RWPE2 (cell line): ENCODE measurements at regions not wholly inside any gene's neighbourhood (a gene's known extent, or its start where the extent isn't known, plus 50 kb on each side); places are given as distances from the start of the nearest gene placed in this dataset.

Source experiments
- ATAC-seq: fragments of 200-7000 bp; cut with Tn5 transposase; 3 replicates; pipeline ENCODE4 v1.9.1; 2021; ENCODE audit warnings: low read depth
- DNase-seq: peaks from one replicate; pipeline ENCODE4 v3.0.0-alpha.2; 2020; ENCODE audit warnings: low spot score
- H3K27ac ChIP-seq: fragments of 450-650 bp; 2 replicates; pipeline ENCODE4 v1.5.1; 2017; ENCODE audit warnings: mild to moderate bottlenecking; ENCODE audit not compliant: poor library complexity, severe bottlenecking
- H3K27me3 ChIP-seq: fragments of 250-450 bp; sonication (Bioruptor Pico); 2 replicates; pipeline ENCODE4 v1.5.1; 2021; ENCODE audit warnings: mild to moderate bottlenecking, moderate library complexity; ENCODE audit not compliant: insufficient read depth, poor library complexity, severe bottlenecking
- H3K36me3 ChIP-seq: fragments of 250-450 bp; sonication (Bioruptor Pico); 2 replicates; pipeline ENCODE4 v1.5.1; 2020; ENCODE audit warnings: low read depth, mild to moderate bottlenecking, moderate library complexity
- H3K4me1 ChIP-seq: fragments of 250-450 bp; sonication (Bioruptor Pico); 2 replicates; pipeline ENCODE4 v1.5.1; 2021; ENCODE audit warnings: mild to moderate bottlenecking, moderate library complexity; ENCODE audit not compliant: insufficient read depth, poor library complexity, severe bottlenecking
- H3K4me3 ChIP-seq: fragments of 250-450 bp; sonication (Bioruptor Pico); 2 replicates; pipeline ENCODE4 v1.5.1; 2021; ENCODE audit warnings: mild to moderate bottlenecking, moderate library complexity; ENCODE audit not compliant: severe bottlenecking
- H3K9me3 ChIP-seq: fragments of 250-450 bp; sonication (Bioruptor Pico); 2 replicates; pipeline ENCODE4 v1.5.1; 2021; ENCODE audit warnings: mild to moderate bottlenecking, moderate library complexity; ENCODE audit not compliant: severe bottlenecking
- TF ChIP-seq, protein P1 (sequence below): fragments of 450-650 bp; IDR thresholded peaks from one replicate; pipeline ENCODE4 v1.5.1; 2017; ENCODE audit warnings: mild to moderate bottlenecking, moderate library complexity; ENCODE audit not compliant: poor library complexity, severe bottlenecking

DNA sequence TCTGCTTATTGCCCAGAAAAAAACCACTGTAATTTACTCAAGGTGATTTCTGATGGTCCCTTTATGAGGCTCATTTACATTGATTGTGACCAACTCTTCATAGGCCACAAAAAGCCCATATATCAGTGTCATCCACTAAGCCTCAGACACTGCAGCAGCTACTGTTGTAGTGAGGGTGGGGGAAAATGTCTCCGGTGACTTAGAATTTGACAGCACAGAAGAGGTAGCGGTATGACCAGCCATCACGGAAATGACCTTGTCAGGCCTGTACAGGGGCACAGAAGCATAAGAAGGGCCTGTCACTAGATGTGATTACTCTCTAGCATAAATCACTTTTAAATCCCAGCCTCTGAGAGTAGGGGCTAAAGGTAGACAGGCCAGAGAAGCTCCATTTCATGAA is 190.3 kb downstream of the PAX3 start:
- DNase-seq (no peak), ATAC-seq (no peak)
- Histone ChIP-seq H3K36me3 (no peaks in the 10 kb centered on the region), H3K4me1 (no peaks in the 10 kb centered on the region), H3K27ac (no peak overlapping the region), H3K27me3 (peaks cover 19% of the 10 kb centered on the region), H3K9me3 (no peaks in the 10 kb centered on the region), H3K4me3 (no peak overlapping the region)
- TF ChIP-seq, protein P1, sequence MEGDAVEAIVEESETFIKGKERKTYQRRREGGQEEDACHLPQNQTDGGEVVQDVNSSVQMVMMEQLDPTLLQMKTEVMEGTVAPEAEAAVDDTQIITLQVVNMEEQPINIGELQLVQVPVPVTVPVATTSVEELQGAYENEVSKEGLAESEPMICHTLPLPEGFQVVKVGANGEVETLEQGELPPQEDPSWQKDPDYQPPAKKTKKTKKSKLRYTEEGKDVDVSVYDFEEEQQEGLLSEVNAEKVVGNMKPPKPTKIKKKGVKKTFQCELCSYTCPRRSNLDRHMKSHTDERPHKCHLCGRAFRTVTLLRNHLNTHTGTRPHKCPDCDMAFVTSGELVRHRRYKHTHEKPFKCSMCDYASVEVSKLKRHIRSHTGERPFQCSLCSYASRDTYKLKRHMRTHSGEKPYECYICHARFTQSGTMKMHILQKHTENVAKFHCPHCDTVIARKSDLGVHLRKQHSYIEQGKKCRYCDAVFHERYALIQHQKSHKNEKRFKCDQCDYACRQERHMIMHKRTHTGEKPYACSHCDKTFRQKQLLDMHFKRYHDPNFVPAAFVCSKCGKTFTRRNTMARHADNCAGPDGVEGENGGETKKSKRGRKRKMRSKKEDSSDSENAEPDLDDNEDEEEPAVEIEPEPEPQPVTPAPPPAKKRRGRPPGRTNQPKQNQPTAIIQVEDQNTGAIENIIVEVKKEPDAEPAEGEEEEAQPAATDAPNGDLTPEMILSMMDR: no peak

DNA sequence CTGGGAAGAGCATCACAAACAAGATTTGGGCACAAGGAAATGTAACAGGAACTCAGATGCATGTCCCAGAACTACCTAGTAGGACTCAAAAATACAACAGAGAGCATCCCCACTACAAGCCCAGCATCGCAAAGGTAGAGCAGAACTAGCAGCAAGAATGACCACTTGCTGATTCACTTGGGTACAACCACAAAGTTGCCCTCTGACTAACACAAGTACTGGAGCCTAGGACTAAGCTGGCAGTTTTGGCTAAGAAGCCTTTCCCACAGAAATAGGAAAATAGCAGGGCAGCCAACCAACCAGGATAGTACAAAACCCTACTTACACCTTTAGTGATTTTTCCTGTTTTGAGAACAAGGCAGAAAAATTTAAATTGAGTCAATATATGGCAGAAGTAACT is 193.8 kb downstream of the PAX3 start:
- Histone ChIP-seq H3K9me3 (no peaks in the 10 kb centered on the region), H3K27ac (no peak overlapping the region), H3K36me3 (no peaks in the 10 kb centered on the region), H3K4me3 (no peak overlapping the region), H3K4me1 (no peaks in the 10 kb centered on the region), H3K27me3 (peaks cover 31% of the 10 kb centered on the region)
- TF ChIP-seq, protein P1: no peak
- ATAC-seq (no peak), DNase-seq (no peak)

DNA sequence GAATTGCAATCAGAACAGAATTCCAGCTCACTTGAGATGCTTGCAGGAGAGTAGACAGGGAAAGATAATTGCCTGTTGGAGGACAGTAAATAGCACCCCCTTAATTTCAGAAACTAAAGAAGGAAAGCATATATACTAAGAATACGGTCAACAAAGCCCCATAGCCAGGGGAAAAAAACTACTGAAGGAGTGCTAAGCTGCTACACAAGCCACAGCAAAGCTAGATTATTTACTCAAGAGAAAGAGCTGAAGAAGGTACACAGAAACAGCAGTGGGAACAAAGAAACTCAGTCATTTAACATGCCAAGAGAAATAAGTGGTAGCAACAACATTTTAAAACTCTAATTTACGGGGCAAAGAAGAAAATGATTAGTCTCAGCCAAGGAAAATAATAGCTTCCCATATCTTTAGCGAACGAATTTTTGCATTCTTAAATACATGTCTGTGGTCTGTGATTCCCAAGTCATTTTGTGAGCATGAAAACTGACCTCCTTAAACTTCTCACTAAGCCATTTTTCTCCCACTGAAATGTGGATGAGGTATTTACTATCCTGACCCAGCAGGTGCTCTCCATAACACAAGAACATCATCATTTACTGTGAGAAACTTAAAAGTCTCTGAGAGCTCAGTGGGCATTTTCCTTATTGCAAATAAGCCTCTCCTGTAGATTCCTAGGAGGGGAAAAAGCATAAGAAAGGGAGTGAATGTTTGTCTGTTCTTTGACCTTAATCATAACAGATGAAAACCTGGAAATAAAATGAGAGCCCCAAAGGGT is 196.0 kb downstream of the PAX3 start:
- DNase-seq (no peak), ATAC-seq (no peak)
- H3K36me3 ChIP-seq: no peaks in the 10 kb centered on the region
- H3K4me1 ChIP-seq: no peaks in the 10 kb centered on the region
- H3K27me3 ChIP-seq: peaks cover 43% of the 10 kb centered on the region
- H3K4me3 ChIP-seq: no peak overlapping the region
- no peaks in the 10 kb centered on the region for H3K9me3 ChIP-seq
- TF ChIP-seq, protein P1: no peak
- no peak overlapping the region for H3K27ac ChIP-seq

DNA sequence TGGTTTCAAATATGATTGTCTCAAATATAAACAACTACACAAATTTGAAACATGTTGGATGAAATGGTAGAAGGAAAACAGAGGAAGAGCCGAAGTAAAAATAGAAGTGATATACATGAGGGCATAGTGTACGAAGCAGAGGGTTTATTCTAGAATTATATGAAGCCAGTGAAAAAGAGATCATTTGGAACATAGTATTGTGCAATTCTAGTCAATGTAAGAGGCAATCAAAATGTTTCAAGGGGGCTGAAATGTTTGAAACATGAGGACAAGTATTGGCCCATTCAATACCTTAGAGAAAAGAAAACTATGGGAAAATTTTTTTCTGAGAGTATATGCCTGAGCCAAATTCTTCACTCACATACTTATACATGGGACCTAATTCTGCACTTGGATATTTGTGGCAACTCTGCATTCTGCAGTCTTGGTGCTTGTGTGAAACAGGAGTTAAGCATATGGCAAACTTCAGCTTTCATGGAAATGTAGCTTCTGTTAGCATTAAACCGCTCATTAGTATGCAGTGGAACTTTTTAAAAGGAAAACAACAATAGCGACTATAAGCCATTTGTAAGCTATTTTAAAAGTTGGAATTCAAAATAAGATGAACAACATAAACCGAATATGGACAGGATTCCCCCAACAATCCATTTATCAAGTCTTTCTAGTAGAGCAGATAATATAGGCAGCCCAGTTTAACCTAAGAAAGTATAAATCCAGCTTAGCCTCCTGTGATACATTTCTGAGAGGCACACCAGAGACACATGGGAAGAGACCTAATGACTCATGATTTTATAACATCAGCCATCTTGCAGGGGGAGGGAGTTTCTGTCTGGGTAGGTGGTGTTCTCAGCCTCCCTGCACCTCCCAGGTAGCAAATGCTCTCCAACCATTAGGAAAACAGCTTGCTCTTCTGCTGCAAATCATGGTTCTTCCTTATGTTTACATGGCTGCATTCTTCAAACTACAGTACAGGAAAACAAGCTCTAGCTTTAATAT is 197.8 kb downstream of the PAX3 start:
- H3K27me3 ChIP-seq: peaks cover 53% of the 10 kb centered on the region
- no peak for ATAC-seq

More for the DNA sequence above, 197.8 kb downstream of the PAX3 start:
- H3K4me1 ChIP-seq: no peaks in the 10 kb centered on the region
- H3K27ac ChIP-seq: no peak overlapping the region
- TF ChIP-seq, protein P1: no peak
- no peaks in the 10 kb centered on the region for H3K9me3 ChIP-seq
- H3K4me3 ChIP-seq: no peak overlapping the region
- H3K36me3 ChIP-seq: no peaks in the 10 kb centered on the region
- DNase-seq: no peak
